Duodenal mucosa (tissue), 2 donors: ENCODE measurements at regions not wholly inside any gene's neighbourhood (a gene's known extent, or its start where the extent isn't known, plus 50 kb on each side); places are given as distances from the start of the nearest gene placed in this dataset.

Experiments
- H3K27ac ChIP-seq: one replicate; pipeline ENCODE4 v1.7.0; 2013; ENCODE audit warnings: low read depth, low read length
- H3K27me3 ChIP-seq, 2 donors: one replicate each; pipeline ENCODE4 v1.7.0; 2013; ENCODE audit warnings: low read length in 2 of 2, control low read depth in 1 of 2; ENCODE audit not compliant: insufficient read depth in 2 of 2, control insufficient read depth in 1 of 2
- H3K36me3 ChIP-seq, 2 donors: one replicate each; pipeline ENCODE4 v1.7.0; 2013; ENCODE audit warnings: low read length in 2 of 2, control low read depth in 1 of 2; ENCODE audit not compliant: insufficient read depth in 2 of 2, control insufficient read depth in 1 of 2
- H3K4me1 ChIP-seq, 2 donors: one replicate each; pipeline ENCODE4 v1.7.0; 2013; ENCODE audit warnings: low read length in 2 of 2, control low read depth in 1 of 2; ENCODE audit not compliant: insufficient read depth in 2 of 2, control insufficient read depth in 1 of 2
- H3K4me3 ChIP-seq, 2 donors: one replicate each; pipeline ENCODE4 v1.7.0; 2013; ENCODE audit warnings: low read length in 2 of 2, low read depth in 1 of 2
- H3K9ac ChIP-seq, 2 donors: one replicate each; pipeline ENCODE4 v1.7.0; 2013; ENCODE audit warnings: low read length in 2 of 2, low read depth in 1 of 2
- H3K9me3 ChIP-seq, 2 donors: one replicate each; pipeline ENCODE4 v1.7.0; 2013; ENCODE audit warnings: low read length in 2 of 2, control low read depth in 1 of 2; ENCODE audit not compliant: control insufficient read depth in 1 of 2

DNA sequence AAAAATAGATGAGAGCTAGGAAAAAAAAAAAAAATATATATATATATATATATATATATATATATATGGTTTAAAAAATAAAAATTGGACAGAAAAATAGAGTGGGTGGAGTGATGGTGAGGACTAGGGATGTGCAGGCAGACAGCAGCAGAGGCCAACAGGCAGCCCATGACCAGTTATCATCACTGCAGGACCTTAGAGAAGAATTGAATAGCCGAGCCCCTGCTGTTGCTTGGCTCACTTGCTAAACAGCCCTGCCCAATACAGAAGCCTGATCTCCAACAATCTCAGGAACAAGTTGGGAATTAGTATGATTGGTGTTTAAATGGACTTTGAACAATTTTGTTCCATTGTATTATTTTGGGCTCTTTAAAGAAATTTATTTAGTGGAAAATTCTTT is 967.5 kb upstream of the PIK3C3 start:
- Histone ChIP-seq H3K4me1 (no peaks in the 10 kb centered on the region), H3K27me3 (no peaks in the 10 kb centered on the region), H3K9ac (no peak overlapping the region), H3K36me3 (no peaks in the 10 kb centered on the region), H3K4me3 (no peak overlapping the region), H3K9me3 (no peaks in the 10 kb centered on the region), H3K27ac (no peak overlapping the region)

DNA sequence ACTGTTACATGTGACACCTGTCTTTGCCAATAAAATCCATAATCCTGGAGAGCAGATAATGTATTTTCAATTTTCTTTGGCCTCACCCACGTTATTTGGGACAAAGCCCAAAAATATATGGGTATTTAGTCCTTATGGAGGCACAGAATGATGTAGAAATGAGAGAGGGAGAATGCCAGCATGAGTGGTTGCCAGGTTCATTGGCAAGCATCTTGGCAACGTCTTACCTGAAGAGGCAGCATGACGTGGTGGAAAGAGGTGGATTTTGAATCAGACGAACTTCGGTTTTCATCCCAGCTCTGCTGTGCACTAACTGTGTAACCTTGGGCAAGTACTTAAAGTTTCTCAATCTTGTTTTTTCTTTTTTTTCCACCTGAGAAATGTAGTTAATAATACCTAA is 969.6 kb upstream of the PIK3C3 start:
- Histone ChIP-seq H3K9me3 (no peaks in the 10 kb centered on the region), H3K36me3 (no peaks in the 10 kb centered on the region), H3K27ac (no peak overlapping the region), H3K27me3 (no peaks in the 10 kb centered on the region), H3K4me3 (no peak overlapping the region), H3K9ac (no peak overlapping the region), H3K4me1 (no peaks in the 10 kb centered on the region)

DNA sequence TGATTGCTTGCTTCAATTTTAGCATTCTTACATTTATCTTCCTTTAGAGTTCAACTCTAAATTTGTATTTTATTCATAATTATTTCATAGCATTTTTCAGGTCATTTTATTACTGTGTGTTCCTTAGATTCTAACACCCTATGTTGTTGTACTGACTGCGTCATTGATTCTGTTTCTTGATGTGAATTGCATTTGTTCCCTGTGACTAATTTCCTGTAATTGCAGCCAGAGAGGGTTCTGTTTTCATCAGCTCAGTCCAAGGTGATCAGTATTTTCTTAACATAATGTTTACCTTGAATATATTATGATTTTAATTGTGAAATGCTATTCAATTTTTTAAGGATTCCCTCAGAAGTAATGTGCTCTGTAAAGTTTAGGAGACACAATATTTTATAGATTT is 970.2 kb upstream of the PIK3C3 start:
- Histone ChIP-seq H3K27me3 (no peaks in the 10 kb centered on the region), H3K4me3 (no peak overlapping the region), H3K4me1 (no peaks in the 10 kb centered on the region)

DNA sequence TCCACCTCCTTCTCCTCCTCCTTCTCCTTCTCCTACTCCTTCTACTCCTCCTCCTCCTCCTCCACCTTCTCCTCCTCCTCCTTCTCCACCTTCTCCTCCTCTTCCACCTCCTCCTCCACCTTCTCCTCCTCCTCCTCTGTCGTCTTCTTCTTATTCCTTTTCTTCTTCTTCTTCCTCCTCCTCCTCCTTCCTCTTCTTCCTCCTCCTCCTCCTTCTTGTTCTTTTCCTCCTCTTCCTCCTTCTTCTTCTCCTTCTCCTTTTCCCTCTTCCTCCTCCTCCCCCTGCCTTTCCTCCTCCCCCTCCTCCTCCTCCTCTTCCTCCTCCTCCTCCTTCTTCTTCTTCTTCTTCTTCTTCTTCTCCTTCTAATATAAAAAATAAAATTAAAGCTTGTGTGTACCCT is 971.2 kb upstream of the PIK3C3 start:
- H3K9me3 ChIP-seq: peaks cover 0 to 2% of the 10 kb centered on the region in 2 donors
- no peaks in the 10 kb centered on the region for H3K27me3 ChIP-seq
- H3K36me3 ChIP-seq: no peaks in the 10 kb centered on the region
- no peaks in the 10 kb centered on the region for H3K4me1 ChIP-seq
- H3K27ac ChIP-seq: no peak overlapping the region
- no peak overlapping the region for H3K4me3 ChIP-seq
- no peak overlapping the region for H3K9ac ChIP-seq

More for the DNA sequence above, 970.2 kb upstream of the PIK3C3 start:
- Histone ChIP-seq H3K9ac (no peak overlapping the region), H3K36me3 (no peaks in the 10 kb centered on the region), H3K9me3 (peaks cover 0 to 2% of the 10 kb centered on the region in 2 donors), H3K27ac (no peak overlapping the region)

DNA sequence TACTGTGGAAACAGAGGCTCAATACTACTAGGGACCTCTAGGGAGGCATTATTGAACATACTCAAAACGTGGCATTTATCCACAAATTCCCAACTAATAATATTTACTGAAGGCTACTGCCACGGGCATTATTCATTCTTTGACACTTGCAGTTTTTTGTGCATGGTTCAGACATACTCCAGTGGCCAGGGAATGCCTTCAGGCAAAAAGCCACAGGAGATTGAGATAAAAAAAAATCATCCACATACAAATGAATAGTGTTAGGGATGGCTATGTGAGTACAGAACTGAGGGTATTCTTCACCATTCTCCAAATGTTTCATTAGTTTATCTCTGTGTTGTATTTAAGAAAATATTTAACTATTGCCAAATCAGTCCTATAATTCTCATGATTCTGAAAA is 974.9 kb upstream of the PIK3C3 start:
- H3K4me1 ChIP-seq: no peaks in the 10 kb centered on the region
- H3K9ac ChIP-seq: no peak overlapping the region
- no peaks in the 10 kb centered on the region for H3K27me3 ChIP-seq
- no peaks in the 10 kb centered on the region for H3K36me3 ChIP-seq
- H3K27ac ChIP-seq: no peak overlapping the region
- peaks cover 5 to 6% of the 10 kb centered on the region in 2 donors for H3K9me3 ChIP-seq
- H3K4me3 ChIP-seq: no peak overlapping the region

DNA sequence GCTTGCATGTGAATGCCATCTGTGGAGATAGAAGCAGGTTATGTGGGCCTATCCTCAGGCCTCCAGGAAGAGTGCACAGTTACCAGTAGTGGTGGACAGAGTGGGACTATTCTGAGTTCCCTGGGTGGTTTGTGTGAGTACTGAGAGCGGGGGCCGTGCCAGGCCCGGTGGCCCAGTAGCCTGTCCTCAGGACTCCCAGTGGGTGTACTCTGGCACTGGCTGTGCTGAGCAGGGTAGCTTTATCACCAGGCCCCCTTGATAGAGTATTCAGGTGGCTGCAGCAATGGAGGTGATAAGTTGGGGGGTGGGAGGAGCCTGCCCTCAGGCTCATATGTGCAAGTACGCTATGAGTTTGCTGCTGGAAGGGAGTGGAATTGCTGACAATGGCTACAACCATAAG is 979.0 kb upstream of the PIK3C3 start:
- Histone ChIP-seq H3K4me1 (no peaks in the 10 kb centered on the region), H3K9me3 (peaks cover 5 to 8% of the 10 kb centered on the region in 2 donors), H3K36me3 (no peaks in the 10 kb centered on the region), H3K4me3 (no peak overlapping the region), H3K9ac (no peak overlapping the region), H3K27ac (no peak overlapping the region), H3K27me3 (no peaks in the 10 kb centered on the region)

DNA sequence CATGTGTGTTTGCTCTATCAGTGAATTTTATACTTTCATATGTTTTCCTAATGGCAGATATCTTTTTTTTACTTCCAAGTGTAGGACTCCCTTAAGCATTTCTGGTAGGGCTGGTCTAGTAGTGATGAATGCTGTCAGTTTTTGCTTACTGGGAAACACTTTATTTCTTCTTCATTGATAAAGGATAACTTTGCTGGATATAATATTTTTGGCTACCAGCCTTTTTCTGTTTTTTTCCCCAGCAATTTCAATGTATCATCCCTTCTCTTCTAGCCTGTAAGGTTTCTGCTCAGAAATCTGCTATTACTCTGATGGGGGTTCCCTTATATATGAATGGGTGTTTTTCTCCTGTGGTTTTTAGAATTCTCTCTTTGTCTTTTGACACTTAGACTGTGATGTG is 980.6 kb upstream of the PIK3C3 start:
- H3K36me3 ChIP-seq: no peaks in the 10 kb centered on the region
- H3K4me1 ChIP-seq: no peaks in the 10 kb centered on the region
- H3K27me3 ChIP-seq: no peaks in the 10 kb centered on the region
- H3K9ac ChIP-seq: no peak overlapping the region
- H3K9me3 ChIP-seq: peaks cover 5 to 6% of the 10 kb centered on the region in 2 donors
- no peak overlapping the region for H3K4me3 ChIP-seq
- H3K27ac ChIP-seq: no peak overlapping the region

DNA sequence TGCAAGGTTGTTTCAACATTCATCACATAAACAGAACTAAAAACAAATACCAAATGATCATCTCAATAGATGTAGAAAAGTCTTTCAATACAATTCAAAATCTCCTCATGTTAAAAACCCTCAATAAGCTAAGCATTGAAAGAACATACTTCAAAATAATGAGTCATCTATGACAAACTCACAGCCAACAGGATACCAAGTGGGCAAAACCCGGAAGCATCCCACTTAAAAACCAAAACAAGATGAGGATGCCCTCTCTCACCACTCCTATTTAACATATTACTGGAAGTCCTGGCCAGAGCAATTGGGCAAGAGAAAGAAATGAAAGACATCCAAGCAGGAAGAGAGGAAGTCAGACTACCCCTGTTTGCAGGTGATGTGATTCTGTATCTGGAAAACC is 992.2 kb upstream of the PIK3C3 start:
- no peak overlapping the region for H3K9ac ChIP-seq
- H3K36me3 ChIP-seq: no peaks in the 10 kb centered on the region
- no peaks in the 10 kb centered on the region for H3K4me1 ChIP-seq
- no peak overlapping the region for H3K27ac ChIP-seq
- peaks cover 0 to 5% of the 10 kb centered on the region in 2 donors for H3K9me3 ChIP-seq
- no peak overlapping the region for H3K4me3 ChIP-seq
- H3K27me3 ChIP-seq: no peaks in the 10 kb centered on the region

DNA sequence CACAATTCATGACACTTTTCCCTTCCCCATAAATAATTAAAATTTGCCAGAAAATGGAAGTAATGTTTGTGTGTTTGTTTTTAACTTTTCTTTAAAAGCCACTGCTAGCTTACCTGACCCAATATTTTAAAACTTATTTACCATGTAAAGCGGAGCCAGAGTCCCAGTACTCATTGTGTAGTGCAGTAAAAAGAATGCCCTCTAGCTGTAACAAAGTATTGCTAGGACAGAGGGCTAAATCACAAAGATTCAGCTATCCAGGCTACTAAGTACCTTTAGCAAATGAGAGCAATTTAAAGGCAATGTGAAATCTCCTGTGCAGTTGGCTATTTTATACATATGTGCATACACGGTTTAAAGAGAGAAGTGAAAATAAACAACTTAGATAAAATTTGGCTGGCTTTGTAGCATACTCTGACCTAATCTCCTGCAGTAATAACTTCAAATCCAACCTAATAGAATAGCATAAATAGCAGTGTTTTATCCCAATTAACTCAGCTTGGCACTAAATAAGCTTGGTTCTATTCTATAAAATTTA is 997.4 kb upstream of the PIK3C3 start:
- Histone ChIP-seq H3K9ac (no peak overlapping the region), H3K27ac (no peak overlapping the region), H3K4me1 (no peaks in the 10 kb centered on the region), H3K36me3 (no peaks in the 10 kb centered on the region), H3K27me3 (no peaks in the 10 kb centered on the region), H3K4me3 (no peak overlapping the region), H3K9me3 (peaks cover 0 to 5% of the 10 kb centered on the region in 2 donors)

DNA sequence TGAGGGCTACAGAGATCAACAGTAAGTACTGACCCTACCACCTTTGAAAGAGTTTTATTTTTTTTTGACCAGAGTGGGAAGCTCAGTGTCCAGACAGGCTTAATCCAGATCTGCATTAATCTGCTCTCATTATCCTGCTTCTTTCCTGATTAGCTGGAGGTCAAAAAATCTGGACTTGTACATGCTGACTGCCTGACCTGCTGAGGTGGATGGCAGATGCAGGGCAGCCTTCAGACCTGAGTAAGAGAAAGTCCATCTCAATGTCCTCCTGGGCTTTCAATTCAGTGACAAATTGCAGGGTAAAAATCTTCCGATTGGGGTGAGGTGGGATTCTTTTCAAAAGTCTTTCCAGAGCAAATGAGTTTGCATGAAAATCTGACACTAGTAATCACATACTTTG is 998.8 kb upstream of the PIK3C3 start:
- Histone ChIP-seq H3K4me3 (no peak overlapping the region), H3K27me3 (no peaks in the 10 kb centered on the region), H3K9ac (no peak overlapping the region)

DNA sequence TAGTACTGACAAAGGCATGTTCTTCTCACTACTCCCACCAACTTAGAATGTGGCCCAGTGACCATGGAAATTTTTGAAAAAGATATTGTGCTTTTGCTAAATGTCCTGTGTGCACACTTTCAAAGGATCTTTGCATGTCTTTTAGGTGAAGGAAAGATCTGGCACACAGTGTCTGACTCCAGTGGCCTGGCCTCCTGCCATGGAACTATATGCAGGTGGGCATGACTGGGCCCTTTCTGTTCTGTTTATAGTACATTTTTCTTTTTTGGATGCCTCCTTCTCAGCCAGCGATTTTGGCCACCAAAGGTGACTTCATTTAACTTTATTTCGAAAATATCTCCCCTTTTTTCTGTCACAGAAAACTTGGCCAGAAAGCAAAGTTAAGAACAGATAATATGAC is 999.7 kb upstream of the PIK3C3 start:
- no peaks in the 10 kb centered on the region for H3K4me1 ChIP-seq
- H3K9me3 ChIP-seq: peaks cover 0 to 7% of the 10 kb centered on the region in 2 donors
- no peaks in the 10 kb centered on the region for H3K36me3 ChIP-seq
- H3K27me3 ChIP-seq: no peaks in the 10 kb centered on the region
- no peak overlapping the region for H3K9ac ChIP-seq
- no peak overlapping the region for H3K27ac ChIP-seq
- H3K4me3 ChIP-seq: no peak overlapping the region

More for the DNA sequence above, 998.8 kb upstream of the PIK3C3 start:
- Histone ChIP-seq H3K9me3 (peaks cover 0 to 3% of the 10 kb centered on the region in 2 donors), H3K36me3 (no peaks in the 10 kb centered on the region), H3K4me1 (no peaks in the 10 kb centered on the region), H3K27ac (no peak overlapping the region)
